HepG2 (cell line): ENCODE measurements at regions not wholly inside any gene's neighbourhood (a gene's known extent, or its start where the extent isn't known, plus 50 kb on each side); places are given as distances from the start of the nearest gene placed in this dataset.
"Not testable (repeated sequence)": the region's sequence is repeated elsewhere in the genome, so short reads cannot be mapped to it uniquely, and the experiment has no call there.

Experiments
- FOXO4 ChIP-seq: sonication (generic); formaldehyde crosslinking; conservative IDR thresholded peaks from 2 replicates; pipeline ENCODE4 v1.8.1; 2023; ENCODE audit warnings: missing genetic modification reagents
- SAFB2 ChIP-seq: sonication (generic); formaldehyde crosslinking; IDR thresholded peaks from 2 replicates; pipeline ENCODE4 v1.5.1; 2020; ENCODE audit warnings: missing genetic modification reagents, low read depth, mild to moderate bottlenecking, borderline replicate concordance
- SOX13 ChIP-seq, 3 experiments: fragments of 450-650 bp in 1 of 3; sonication (generic) in 1 of 3; formaldehyde crosslinking in 1 of 3; IDR thresholded peaks in 2 of 3; conservative IDR thresholded peaks in 1 of 3; 2 replicates each; pipeline versions ENCODE4 v1.5.0 to v1.6.1; 2016 to 2020; ENCODE audit warnings: antibody characterized with exemption in 1 of 3, mild to moderate bottlenecking in 1 of 3, missing compliant biosample characterization in 1 of 3, missing genetic modification reagents in 1 of 3, moderate library complexity in 1 of 3
- THAP9 ChIP-seq: sonication (generic); formaldehyde crosslinking; IDR thresholded peaks from 2 replicates; pipeline ENCODE4; 2020; ENCODE audit warnings: missing genetic modification reagents, mild to moderate bottlenecking, borderline replicate concordance
- ZNF343 ChIP-seq: sonication (generic); formaldehyde crosslinking; IDR thresholded peaks from 2 replicates; pipeline ENCODE4 v1.4.0; 2020; ENCODE audit warnings: mild to moderate bottlenecking, missing genetic modification reagents
- ZNF687 ChIP-seq: sonication (generic); formaldehyde crosslinking; IDR thresholded peaks from 2 replicates; pipeline ENCODE4 v1.5.1; 2020; ENCODE audit warnings: mild to moderate bottlenecking, missing genetic modification reagents, moderate library complexity

GRCh38 chr2:138071042-138071719, 106.9 kb downstream of the HNMT start (continued):
- TF ChIP-seq ZNF687 (CRISPR knock-in tag) (peak; percentile 25; the same call in 1 of the 2 replicates), SOX13 (CRISPR knock-in tag; conservative IDR thresholded peaks at IDR 0.05 in 1 of 2, IDR thresholded peaks at IDR 0.05 in 1 of 2) (peak in 1 of 2 experiments; percentile 8; a peak in 1 of 4 replicates), SAFB2 (0 out of 2 replicates have a peak, but pooled peaks have one; percentile 61), ZNF343 (CRISPR knock-in tag) (0 out of 2 replicates have a peak, but pooled peaks have one; percentile 41), THAP9 (CRISPR knock-in tag) (peak; percentile 35; the same call in 1 of the 2 replicates), FOXO4 (CRISPR knock-in tag) (0 out of 2 replicates have a peak, but pooled peaks have one; percentile 58)
- not testable (repeated sequence) for TF ChIP-seq SOX13 (IDR thresholded peaks at IDR 0.05)
- TF ChIP-seq, all 625 proteins: peak for 13; not testable (repeated sequence) for 612
